Transverse colon (tissue), 4 donors: ENCODE measurements at regions not wholly inside any gene's neighbourhood (a gene's known extent, or its start where the extent isn't known, plus 50 kb on each side); places are given as distances from the start of the nearest gene placed in this dataset.

Source experiments
- DNase-seq: peaks from one replicate; pipeline ENCODE4 v3.0.0-alpha.2; 2019
- H3K27ac ChIP-seq, 4 donors: fragments of 200-600 bp; sonication (generic); 2 replicates each; pipeline ENCODE4 v1.5.1; 2016 to 2018; ENCODE audit warnings: inconsistent platforms in 4 of 4
- H3K27me3 ChIP-seq: fragments of 200-600 bp; sonication (generic); 2 replicates; pipeline ENCODE4 v1.5.1; 2017; ENCODE audit warnings: inconsistent platforms
- H3K36me3 ChIP-seq, 4 donors: fragments of 200-600 bp; sonication (generic); 2 replicates each; pipeline ENCODE4 v1.5.1; 2017 to 2019; ENCODE audit warnings: inconsistent platforms in 4 of 4
- H3K4me1 ChIP-seq, 4 donors: fragments of 200-600 bp; sonication (generic); 2 replicates each; pipeline ENCODE4 v1.5.1; 2017 to 2020; ENCODE audit warnings: inconsistent platforms in 4 of 4
- H3K4me3 ChIP-seq, 4 donors: fragments of 200-600 bp; sonication (generic); 1 replicate in 1 of 4; 2 replicates in 3 of 4; pipeline versions ENCODE4 v1.5.1 to v1.6.1; 2017 to 2019; ENCODE audit warnings: inconsistent platforms in 4 of 4
- H3K9me3 ChIP-seq, 2 donors: fragments of 200-600 bp; sonication (generic); 2 replicates each; pipeline ENCODE4 v1.5.1; 2017 to 2019; ENCODE audit warnings: inconsistent platforms in 2 of 2
- CTCF ChIP-seq, 5 experiments: fragments of 200-600 bp in 3 of 5; fragments of 450-650 bp in 2 of 5; sonication (generic) in 3 of 5; IDR thresholded peaks; 1 replicate in 2 of 5; 2 replicates in 3 of 5; pipeline ENCODE4 v1.5.1; 2016 to 2017; ENCODE audit warnings: antibody characterized with exemption in 5 of 5, inconsistent platforms in 3 of 5, mild to moderate bottlenecking in 2 of 5, moderate library complexity in 1 of 5
- EP300 ChIP-seq: sonication (generic); formaldehyde crosslinking; IDR thresholded peaks from one replicate; pipeline ENCODE4 v1.6.1; 2017; ENCODE audit warnings: antibody characterized with exemption, low read depth
- POLR2A ChIP-seq: fragments of 450-650 bp; IDR thresholded peaks from one replicate; pipeline ENCODE4 v1.6.1; 2016; ENCODE audit warnings: antibody characterized with exemption, mild to moderate bottlenecking, moderate library complexity
- POLR2AphosphoS5 ChIP-seq, 3 donors: sonication (generic); formaldehyde crosslinking; IDR thresholded peaks; one replicate each; pipeline ENCODE4 v1.6.1; 2016; ENCODE audit warnings: antibody characterized with exemption in 3 of 3
- WGBS, 2 donors: methylation state at CpG; one replicate each; pipeline ENCODE4 v1.1.5; 2018; ENCODE audit warnings: low coverage in 1 of 2; 5-methylcytosine and 5-hydroxymethylcytosine counted together
- in situ Hi-C, 4 donors: fragments of 200-750 bp; cut with MboI; loops; one replicate each; pipeline versions ENCODE4 v1.15.0 to v1.15.1; 2017; ENCODE audit warnings: low sequenced_read_pairs in 3 of 4, low pct_ligation_motif_present in 1 of 4, low pct_unique_long_range_greater_than_20kb in 1 of 4
- intact Hi-C: fragments of 100-400 bp; cut with DNase I; formaldehyde crosslinking; loops from one replicate; pipeline ENCODE4 v1.15.1; 2023; ENCODE audit warnings: low total_unique reads

GRCh38 chr13:107545946-107546502 lies 669.3 kb downstream of the LIG4 start:
- in situ Hi-C loops = no loop called here
- Histone ChIP-seq H3K4me1 (no peaks in the 10 kb centered on the region), H3K4me3 (no peak overlapping the region), H3K36me3 (no peaks in the 10 kb centered on the region), H3K9me3 (no peaks in the 10 kb centered on the region), H3K27ac (no peak overlapping the region), H3K27me3 (no peaks in the 10 kb centered on the region)
- intact Hi-C loops = no loop called here
- no peak for TF ChIP-seq EP300
- no peak for TF ChIP-seq CTCF (IDR thresholded peaks at IDR 0.05)
- TF ChIP-seq POLR2AphosphoS5 (IDR thresholded peaks at IDR 0.05) = no peak
- TF ChIP-seq POLR2A = no peak
- no peak for DNase-seq
- 54% methylated on average over 5 of the region's 5 CpGs; no CpG with 5 or more reads in 1 of the 2 donors for WGBS, 2 donors

DNA sequence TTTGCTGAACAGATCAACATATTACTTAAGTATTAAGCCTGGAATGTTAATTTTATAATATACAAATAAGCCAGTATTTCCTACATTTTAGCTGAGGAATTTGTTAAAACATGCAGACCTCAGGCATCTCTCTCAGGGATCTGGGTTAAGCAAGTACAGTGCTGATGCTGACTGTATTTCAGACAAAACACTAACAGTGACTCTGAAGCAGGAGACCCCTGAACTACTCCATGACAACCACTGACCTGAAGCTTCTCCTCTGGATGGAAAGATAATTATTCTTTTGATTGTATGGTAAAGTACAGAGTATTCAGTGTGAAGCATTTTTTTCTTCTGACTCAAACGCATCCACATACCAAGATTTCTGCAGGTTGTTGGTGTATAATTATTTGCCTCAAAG lies 680.8 kb downstream of the LIG4 start:
- Histone ChIP-seq H3K27ac (no peak overlapping the region), H3K4me3 (no peak overlapping the region), H3K4me1 (no peaks in the 10 kb centered on the region), H3K27me3 (no peaks in the 10 kb centered on the region), H3K36me3 (no peaks in the 10 kb centered on the region), H3K9me3 (no peaks in the 10 kb centered on the region)
- intact Hi-C loops = no loop called here
- WGBS, 2 donors = 85 to 100% methylated on average over 1 of the region's 1 CpG
- DNase-seq = no peak
- TF ChIP-seq POLR2AphosphoS5 (IDR thresholded peaks at IDR 0.05) (no peak), EP300 (no peak), POLR2A (no peak), CTCF (IDR thresholded peaks at IDR 0.05) (no peak)
- in situ Hi-C loops = no loop called here

DNA sequence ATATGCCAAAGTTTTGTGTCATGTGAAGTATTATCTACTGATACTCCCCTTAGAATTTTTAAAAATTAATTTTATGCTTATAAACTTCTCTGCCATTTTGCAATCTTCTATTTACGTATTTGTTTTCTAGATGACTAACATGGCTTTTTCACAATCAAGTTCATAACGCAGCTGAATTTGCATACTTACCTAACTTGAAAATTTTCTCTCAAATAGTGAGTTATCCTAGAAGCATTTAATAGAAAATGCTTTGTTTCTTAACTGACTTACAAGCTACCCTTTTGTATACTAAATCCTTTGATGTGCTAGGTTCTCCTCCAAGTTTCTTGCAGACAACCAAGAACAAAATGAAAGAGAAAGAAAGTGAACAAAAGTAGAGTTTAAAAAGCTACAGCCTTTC lies 683.5 kb downstream of the LIG4 start:
- Histone ChIP-seq H3K36me3 (no peaks in the 10 kb centered on the region), H3K27me3 (no peaks in the 10 kb centered on the region), H3K27ac (no peak overlapping the region), H3K9me3 (no peaks in the 10 kb centered on the region), H3K4me1 (no peaks in the 10 kb centered on the region), H3K4me3 (no peak overlapping the region)
- in situ Hi-C loops = no loop called here
- intact Hi-C loops = no loop called here
- TF ChIP-seq POLR2A (no peak), EP300 (no peak), POLR2AphosphoS5 (IDR thresholded peaks at IDR 0.05) (no peak), CTCF (IDR thresholded peaks at IDR 0.05) (no peak)
- no peak for DNase-seq
- 72 to 73% methylated on average over 2 of the region's 2 CpGs for WGBS, 2 donors

GRCh38 chr13:107531180-107531579 lies 684.2 kb downstream of the LIG4 start:
- Histone ChIP-seq H3K4me3 (no peak overlapping the region), H3K4me1 (no peaks in the 10 kb centered on the region), H3K36me3 (no peaks in the 10 kb centered on the region), H3K27me3 (no peaks in the 10 kb centered on the region), H3K27ac (no peak overlapping the region), H3K9me3 (no peaks in the 10 kb centered on the region)
- intact Hi-C loops (no loop called here), in situ Hi-C loops (no loop called here)
- 63 to 68% methylated on average over 3 of the region's 3 CpGs for WGBS, 2 donors
- TF ChIP-seq POLR2AphosphoS5 (IDR thresholded peaks at IDR 0.05) = no peak
- no peak for TF ChIP-seq CTCF (IDR thresholded peaks at IDR 0.05)
- TF ChIP-seq POLR2A = no peak
- no peak for TF ChIP-seq EP300
- no peak for DNase-seq
